Peyer's patch (tissue), 4 donors: ENCODE measurements at regions not wholly inside any gene's neighbourhood (a gene's known extent, or its start where the extent isn't known, plus 50 kb on each side); places are given as distances from the start of the nearest gene placed in this dataset.

ENCODE experiments used
- POLR2A ChIP-seq, 2 donors: fragments of 450-650 bp; IDR thresholded peaks; one replicate each; pipeline ENCODE4 v1.5.1; 2017; ENCODE audit warnings: antibody characterized with exemption in 2 of 2, mild to moderate bottlenecking in 2 of 2, moderate library complexity in 2 of 2
- TF ChIP-seq, protein P1 (sequence below), 6 experiments: fragments of 450-650 bp in 4 of 6; fragments of 200-600 bp in 2 of 6; sonication (generic) in 1 of 6; IDR thresholded peaks; one replicate each; pipeline ENCODE4 v1.5.1; 2017 to 2019; ENCODE audit warnings: antibody characterized with exemption in 6 of 6, mild to moderate bottlenecking in 3 of 6, moderate library complexity in 1 of 6

GRCh38 chr21:38613686-38614085 lies 115.4 kb upstream of the ERG start:
- TF ChIP-seq, protein P1, sequence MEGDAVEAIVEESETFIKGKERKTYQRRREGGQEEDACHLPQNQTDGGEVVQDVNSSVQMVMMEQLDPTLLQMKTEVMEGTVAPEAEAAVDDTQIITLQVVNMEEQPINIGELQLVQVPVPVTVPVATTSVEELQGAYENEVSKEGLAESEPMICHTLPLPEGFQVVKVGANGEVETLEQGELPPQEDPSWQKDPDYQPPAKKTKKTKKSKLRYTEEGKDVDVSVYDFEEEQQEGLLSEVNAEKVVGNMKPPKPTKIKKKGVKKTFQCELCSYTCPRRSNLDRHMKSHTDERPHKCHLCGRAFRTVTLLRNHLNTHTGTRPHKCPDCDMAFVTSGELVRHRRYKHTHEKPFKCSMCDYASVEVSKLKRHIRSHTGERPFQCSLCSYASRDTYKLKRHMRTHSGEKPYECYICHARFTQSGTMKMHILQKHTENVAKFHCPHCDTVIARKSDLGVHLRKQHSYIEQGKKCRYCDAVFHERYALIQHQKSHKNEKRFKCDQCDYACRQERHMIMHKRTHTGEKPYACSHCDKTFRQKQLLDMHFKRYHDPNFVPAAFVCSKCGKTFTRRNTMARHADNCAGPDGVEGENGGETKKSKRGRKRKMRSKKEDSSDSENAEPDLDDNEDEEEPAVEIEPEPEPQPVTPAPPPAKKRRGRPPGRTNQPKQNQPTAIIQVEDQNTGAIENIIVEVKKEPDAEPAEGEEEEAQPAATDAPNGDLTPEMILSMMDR (IDR thresholded peaks at IDR 0.05): no peak
- no peak for TF ChIP-seq POLR2A (IDR thresholded peaks at IDR 0.05)
